Coronary artery (tissue), 2 donors: ENCODE measurements at regions not wholly inside any gene's neighbourhood (a gene's known extent, or its start where the extent isn't known, plus 50 kb on each side); places are given as distances from the start of the nearest gene placed in this dataset.

Experiments used
- DNase-seq: peaks from one replicate; pipeline ENCODE4 v3.0.0-alpha.2; 2017; ENCODE audit warnings: low spot score
- H3K27ac ChIP-seq, 2 donors: fragments of 200-600 bp; sonication (generic); one replicate each; pipeline ENCODE4 v1.5.1; 2016 to 2019
- H3K4me3 ChIP-seq: fragments of 200-600 bp; sonication (generic); 2 replicates; pipeline ENCODE4 v1.5.1; 2016; ENCODE audit warnings: mild to moderate bottlenecking, moderate library complexity
- CTCF ChIP-seq: fragments of 200-600 bp; sonication (generic); IDR thresholded peaks from one replicate; pipeline ENCODE4 v1.5.1; 2019; ENCODE audit warnings: antibody characterized with exemption

GRCh38 chr21:18164483-18164882 lies 80.2 kb upstream of the CHODL start:
- no peak overlapping the region for H3K4me3 ChIP-seq
- no peak for DNase-seq
- no peak overlapping the region for H3K27ac ChIP-seq
- no peak for TF ChIP-seq CTCF

GRCh38 chr21:18163956-18164355 lies 80.7 kb upstream of the CHODL start:
- no peak for TF ChIP-seq CTCF
- Histone ChIP-seq H3K4me3 (no peak overlapping the region), H3K27ac (no peak overlapping the region)
- DNase-seq = no peak

- H3K4me3 ChIP-seq = no peak overlapping the region
- no peak for DNase-seq
- no peak overlapping the region for H3K27ac ChIP-seq
- TF ChIP-seq CTCF = no peak
Observed at GRCh38 chr21:18161841-18162240, 82.8 kb upstream of the CHODL start.

- no peak for TF ChIP-seq CTCF
- DNase-seq = no peak
- Histone ChIP-seq H3K27ac (no peak overlapping the region), H3K4me3 (no peak overlapping the region)
Observed at GRCh38 chr21:18157406-18157805, 87.2 kb upstream of the CHODL start.

- no peak overlapping the region for H3K27ac ChIP-seq
- H3K4me3 ChIP-seq = no peak overlapping the region
- no peak for TF ChIP-seq CTCF
- DNase-seq = no peak
Observed at GRCh38 chr21:18155508-18156193, 89.0 kb upstream of the CHODL start.

- TF ChIP-seq CTCF = no peak
- H3K27ac ChIP-seq = no peak overlapping the region
- DNase-seq = no peak
- no peak overlapping the region for H3K4me3 ChIP-seq
Observed at GRCh38 chr21:18153063-18153462, 91.6 kb upstream of the CHODL start.

GRCh38 chr21:18152371-18152770 lies 92.3 kb upstream of the CHODL start:
- DNase-seq = no peak
- Histone ChIP-seq H3K27ac (no peak overlapping the region), H3K4me3 (no peak overlapping the region)
- no peak for TF ChIP-seq CTCF
